Spinal cord (tissue), 9 donors: ENCODE measurements at regions not wholly inside any gene's neighbourhood (a gene's known extent, or its start where the extent isn't known, plus 50 kb on each side); places are given as distances from the start of the nearest gene placed in this dataset.

Source experiments
- DNase-seq, 6 donors: peaks; one replicate each; pipeline versions ENCODE4 v3.0.0 to v3.0.0-alpha.2; 2013 to 2015; ENCODE audit warnings: low spot score in 6 of 6, low read depth in 4 of 6
- H3K27ac ChIP-seq: one replicate; pipeline ENCODE4 v1.5.1; 2013; ENCODE audit warnings: low read depth, low read length, control low read depth
- H3K27me3 ChIP-seq: one replicate; pipeline ENCODE4 v1.6.1; 2013; ENCODE audit warnings: low read length; ENCODE audit not compliant: control insufficient read depth, insufficient read depth
- H3K36me3 ChIP-seq: one replicate; pipeline ENCODE4 v1.6.1; 2013; ENCODE audit warnings: low read length; ENCODE audit not compliant: control insufficient read depth, insufficient read depth
- H3K4me1 ChIP-seq: one replicate; pipeline ENCODE4 v1.6.1; 2013; ENCODE audit warnings: low read length; ENCODE audit not compliant: control insufficient read depth, insufficient read depth
- H3K4me3 ChIP-seq: one replicate; pipeline ENCODE4 v1.5.1; 2013; ENCODE audit warnings: low read depth, low read length, control low read depth
- H3K9me3 ChIP-seq: one replicate; pipeline ENCODE4 v1.6.1; 2013; ENCODE audit warnings: low read length; ENCODE audit not compliant: control insufficient read depth, insufficient read depth
- WGBS: methylation state at CpG from one replicate; pipeline ENCODE4 v1.1.5; 2013; ENCODE audit warnings: missing lambda C conversion rate; ENCODE audit not compliant: insufficient coverage; 5-methylcytosine and 5-hydroxymethylcytosine counted together
- donor health status: healthy.

GRCh38 chr18:27803957-27804356, 373.0 kb downstream of the CDH2 start:
- DNase-seq, result no peak
- Histone ChIP-seq H3K27me3 (no peaks in the 10 kb centered on the region), H3K9me3 (no peaks in the 10 kb centered on the region), H3K36me3 (no peaks in the 10 kb centered on the region), H3K4me1 (no peaks in the 10 kb centered on the region), H3K27ac (no peak overlapping the region), H3K4me3 (no peak overlapping the region)
- WGBS, result no CpG with 5 or more reads among the region's 2 CpGs

- Histone ChIP-seq H3K27me3 (no peaks in the 10 kb centered on the region), H3K4me3 (no peak overlapping the region), H3K4me1 (no peaks in the 10 kb centered on the region), H3K27ac (no peak overlapping the region), H3K36me3 (no peaks in the 10 kb centered on the region), H3K9me3 (no peaks in the 10 kb centered on the region)
- DNase-seq, result peak in 1 of 6 donors; percentile 18
- WGBS, result no CpG with 5 or more reads among the region's 1 CpG
These were observed 379.4 kb downstream of the CDH2 start for GRCh38 chr18:27797484-27797883.

GRCh38 chr18:27794181-27794926, 382.6 kb downstream of the CDH2 start:
- H3K9me3 ChIP-seq, result no peaks in the 10 kb centered on the region
- H3K27me3 ChIP-seq, result no peaks in the 10 kb centered on the region
- H3K4me1 ChIP-seq, result no peaks in the 10 kb centered on the region
- no peaks in the 10 kb centered on the region for H3K36me3 ChIP-seq
- no peak overlapping the region for H3K4me3 ChIP-seq
- 100% methylated on average over 1 of the region's 2 CpGs for WGBS
- no peak overlapping the region for H3K27ac ChIP-seq
- DNase-seq, result peak in 1 of 6 donors; percentile 7

DNA sequence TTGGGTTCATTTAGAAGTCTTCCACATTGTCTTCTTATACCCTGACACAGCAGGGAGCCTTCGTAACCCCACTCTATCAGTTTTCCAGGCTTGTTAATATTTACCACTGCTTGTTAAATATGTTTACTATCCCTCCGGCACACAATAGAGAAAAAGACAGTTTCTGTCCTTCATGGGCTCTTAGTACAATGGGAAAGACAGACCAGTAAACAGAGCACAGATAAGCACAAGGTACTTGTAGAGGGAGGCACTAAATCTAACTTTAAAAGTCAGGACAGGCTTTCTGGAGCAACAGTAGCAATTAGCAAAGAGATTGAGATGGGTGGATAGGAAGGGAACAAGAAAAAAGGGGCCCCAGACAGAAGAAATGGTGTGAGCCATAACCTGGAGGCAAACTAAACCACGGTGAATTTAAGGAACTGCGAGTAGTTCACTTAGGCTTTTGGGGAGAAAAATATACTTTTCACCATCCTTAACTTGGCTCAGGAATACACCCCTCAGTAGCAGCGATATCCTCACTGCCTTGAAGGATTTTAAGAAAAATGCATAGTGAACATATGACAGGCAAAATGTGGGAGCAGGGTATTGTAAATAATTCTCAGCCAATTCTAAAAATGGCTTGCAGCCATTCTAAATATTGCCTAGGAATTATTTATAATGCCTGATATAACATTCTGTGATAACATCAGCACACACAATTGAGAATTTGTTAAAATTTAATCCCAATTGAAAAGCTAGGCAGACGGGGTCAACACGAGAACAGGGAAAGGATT, 383.7 kb downstream of the CDH2 start:
- Histone ChIP-seq H3K9me3 (no peaks in the 10 kb centered on the region), H3K4me3 (no peak overlapping the region), H3K4me1 (no peaks in the 10 kb centered on the region), H3K27me3 (no peaks in the 10 kb centered on the region), H3K27ac (no peak overlapping the region), H3K36me3 (no peaks in the 10 kb centered on the region)
- WGBS, result no CpG with 5 or more reads among the region's 7 CpGs
- peak in 1 of 6 donors; percentile 68 for DNase-seq

DNA sequence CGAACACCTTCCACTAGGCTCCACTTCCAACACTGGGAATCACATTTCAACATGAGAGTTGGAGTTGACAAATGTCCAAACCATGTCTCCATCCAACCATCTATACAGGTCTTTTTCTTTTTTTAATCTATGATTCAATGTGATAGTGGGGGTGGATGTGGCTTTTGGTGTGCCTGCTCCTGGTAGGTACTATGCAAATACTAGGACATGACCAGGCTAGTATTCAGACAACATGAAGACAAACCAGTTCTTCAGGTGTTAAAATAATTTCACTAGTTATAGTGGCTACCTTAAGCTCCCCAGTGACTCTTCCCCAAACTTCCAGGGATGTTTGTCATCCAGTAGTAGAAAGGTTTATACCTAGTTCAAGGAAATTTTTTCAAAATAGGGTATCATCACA, 387.5 kb downstream of the CDH2 start:
- H3K4me1 ChIP-seq, result peaks cover 3% of the 10 kb centered on the region
- no peaks in the 10 kb centered on the region for H3K9me3 ChIP-seq
- no peaks in the 10 kb centered on the region for H3K36me3 ChIP-seq
- 80% methylated on average over 1 of the region's 1 CpG for WGBS
- H3K4me3 ChIP-seq, result no peak overlapping the region
- H3K27ac ChIP-seq, result no peak overlapping the region
- H3K27me3 ChIP-seq, result no peaks in the 10 kb centered on the region
- no peak for DNase-seq

DNA sequence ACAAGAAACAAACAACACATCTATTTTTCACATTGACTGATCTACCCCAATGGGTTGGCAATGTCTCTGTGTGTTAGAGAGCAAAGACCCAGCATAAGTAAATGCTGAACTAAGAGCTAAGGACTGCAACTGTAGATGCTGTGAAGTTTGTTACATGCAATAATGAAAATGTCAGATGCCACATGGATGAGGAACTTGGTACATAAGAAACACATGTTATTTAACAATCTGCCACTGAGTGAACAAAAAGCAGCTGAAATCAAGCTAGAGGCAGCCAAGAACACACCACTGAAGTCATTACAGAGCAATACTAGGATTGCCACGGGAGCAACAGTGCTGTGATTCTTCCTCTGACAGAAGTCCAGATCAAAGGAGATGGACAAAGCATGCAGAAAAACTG, 389.4 kb downstream of the CDH2 start:
- peak in 2 of 6 donors; percentile 11 to 13 for DNase-seq
- Histone ChIP-seq H3K4me3 (no peak overlapping the region), H3K9me3 (no peaks in the 10 kb centered on the region), H3K4me1 (peaks cover 3% of the 10 kb centered on the region), H3K36me3 (no peaks in the 10 kb centered on the region), H3K27me3 (no peaks in the 10 kb centered on the region), H3K27ac (no peak overlapping the region)
- WGBS, result no CpG with 5 or more reads among the region's 1 CpG

DNA sequence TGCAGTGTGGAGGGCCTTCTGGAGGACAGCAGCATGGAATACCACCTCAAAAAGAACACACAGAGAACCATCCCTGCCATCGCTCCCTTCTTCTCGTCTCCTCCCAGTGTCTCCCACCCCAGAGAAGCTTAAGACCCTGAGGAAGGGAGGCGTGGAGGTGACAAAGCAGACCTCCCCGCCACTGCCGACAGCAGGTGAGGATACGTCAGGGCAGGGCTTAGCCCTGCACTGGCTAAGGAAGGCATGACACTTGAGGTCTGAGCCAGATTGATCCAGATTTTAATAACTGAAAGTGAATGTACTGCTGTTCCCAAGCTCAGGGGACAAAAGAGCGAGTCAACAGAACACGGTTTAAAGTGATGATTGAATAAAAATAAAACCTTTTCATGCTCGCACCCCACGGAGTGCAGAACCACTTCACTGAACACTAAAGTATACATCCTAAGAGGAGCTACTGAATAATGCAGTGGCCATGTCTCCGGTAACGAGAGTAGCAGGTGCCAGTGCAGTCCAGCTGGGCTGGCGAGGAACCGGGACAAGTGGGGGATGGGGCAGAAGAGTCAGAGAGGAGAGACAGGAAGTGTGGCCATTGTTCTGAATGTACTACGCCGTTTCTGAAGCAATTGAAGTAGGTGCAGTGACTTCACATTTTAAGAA, 391.0 kb downstream of the CDH2 start:
- H3K9me3 ChIP-seq, result no peaks in the 10 kb centered on the region
- H3K27me3 ChIP-seq, result no peaks in the 10 kb centered on the region
- H3K4me3 ChIP-seq, result no peak overlapping the region
- no peaks in the 10 kb centered on the region for H3K36me3 ChIP-seq
- 70% methylated on average over 12 of the region's 16 CpGs for WGBS
- H3K4me1 ChIP-seq, result peaks cover 3% of the 10 kb centered on the region
- H3K27ac ChIP-seq, result no peak overlapping the region
- DNase-seq, result peak in 1 of 6 donors; percentile 17

GRCh38 chr18:27780061-27780745, 396.7 kb downstream of the CDH2 start:
- Histone ChIP-seq H3K27ac (no peak overlapping the region), H3K4me3 (no peak overlapping the region), H3K4me1 (no peaks in the 10 kb centered on the region), H3K27me3 (no peaks in the 10 kb centered on the region), H3K9me3 (no peaks in the 10 kb centered on the region), H3K36me3 (no peaks in the 10 kb centered on the region)
- WGBS, result no CpG with 5 or more reads among the region's 4 CpGs
- peak in 1 of 6 donors; percentile 17 for DNase-seq

DNA sequence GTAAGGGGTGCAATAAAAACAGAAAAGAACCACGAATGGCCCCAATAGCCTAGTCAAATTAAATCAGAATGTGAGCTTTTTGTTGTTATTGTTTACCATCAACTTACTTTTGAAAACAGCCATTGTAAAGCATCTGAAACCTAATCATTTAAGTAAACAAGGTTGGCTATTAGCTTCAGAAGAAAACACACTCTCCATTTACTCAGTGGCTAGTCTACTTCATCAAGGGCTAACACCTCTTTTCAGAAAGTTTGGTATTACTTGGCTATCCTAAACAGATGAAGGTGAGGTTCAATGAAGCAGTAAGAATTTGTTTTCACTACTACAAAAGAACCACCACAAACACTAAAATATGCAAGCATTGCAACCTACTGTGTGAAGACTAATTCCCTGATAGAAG, 398.0 kb downstream of the CDH2 start:
- WGBS, result no CpG with 5 or more reads among the region's 1 CpG
- Histone ChIP-seq H3K36me3 (no peaks in the 10 kb centered on the region), H3K27ac (no peak overlapping the region), H3K9me3 (no peaks in the 10 kb centered on the region), H3K4me1 (no peaks in the 10 kb centered on the region), H3K4me3 (no peak overlapping the region), H3K27me3 (no peaks in the 10 kb centered on the region)
- no peak for DNase-seq
